Tongue (tissue), 1 donor: ENCODE measurements at regions not wholly inside any gene's neighbourhood (a gene's known extent, or its start where the extent isn't known, plus 50 kb on each side); places are given as distances from the start of the nearest gene placed in this dataset.
"Not testable (repeated sequence)": the region's sequence is repeated elsewhere in the genome, so short reads cannot be mapped to it uniquely, and the experiment has no call there.

Experiments
- DNase-seq: peaks from one replicate; pipeline ENCODE4 v3.0.0-alpha.2; 2015

DNA sequence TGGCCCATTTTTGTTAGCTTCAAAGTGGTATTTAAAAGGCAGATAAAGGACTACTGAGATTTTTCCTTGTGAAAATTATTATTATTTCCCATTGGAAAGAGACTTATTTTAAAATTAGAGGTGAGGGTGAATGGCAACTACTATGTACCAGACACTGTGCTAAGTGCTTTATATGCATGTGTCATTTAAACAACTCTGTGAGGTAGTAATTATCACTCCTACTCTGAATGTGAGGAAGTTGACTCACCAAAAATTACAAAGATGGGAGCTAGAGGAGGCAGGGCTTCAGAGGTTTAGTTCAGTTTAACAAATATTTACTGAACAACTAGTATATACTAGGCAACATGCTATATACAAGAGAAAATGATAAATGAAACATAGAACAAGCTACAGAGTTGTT, 78.2 kb downstream of the MSL3 start:
- DNase-seq, result no peak

DNA sequence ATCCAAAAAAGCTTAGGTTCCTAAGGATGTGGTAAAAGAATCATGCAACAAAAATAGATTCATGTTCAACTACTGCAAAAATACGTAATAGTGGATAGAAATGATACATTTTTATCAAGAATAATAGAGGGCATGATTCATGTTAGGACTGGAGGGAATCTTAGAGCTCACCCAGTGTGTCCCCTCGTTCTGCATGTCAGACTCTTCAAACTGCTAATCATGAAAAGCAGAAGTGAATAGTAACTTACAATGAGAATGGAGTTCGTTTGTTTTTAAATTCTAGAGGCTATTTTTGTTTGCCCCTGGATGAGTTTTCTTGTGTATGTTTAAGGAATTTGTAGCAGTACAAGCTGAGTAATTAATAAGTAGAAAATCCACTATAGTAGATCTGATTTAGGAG, 79.4 kb downstream of the MSL3 start:
- DNase-seq, result no peak

DNA sequence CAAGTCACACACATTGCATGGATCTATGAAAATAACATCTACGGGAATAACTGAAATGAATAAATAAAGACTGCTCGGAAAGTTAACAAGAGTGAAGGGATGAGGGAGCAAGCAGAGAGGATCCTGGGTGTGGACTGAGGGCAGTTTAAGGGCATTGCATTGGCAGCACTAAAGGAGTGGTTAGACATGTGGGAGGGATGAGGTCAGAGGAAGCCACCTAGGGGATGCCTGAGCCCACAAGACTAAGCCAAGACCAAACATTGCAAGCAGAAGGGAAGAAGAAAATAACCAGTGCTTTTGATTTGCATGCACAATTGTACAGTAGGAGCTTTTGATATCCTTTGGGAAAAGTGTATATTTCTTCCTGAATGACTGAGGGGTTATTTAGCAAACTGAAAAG, 106.1 kb downstream of the MSL3 start:
- DNase-seq, result no peak

DNA sequence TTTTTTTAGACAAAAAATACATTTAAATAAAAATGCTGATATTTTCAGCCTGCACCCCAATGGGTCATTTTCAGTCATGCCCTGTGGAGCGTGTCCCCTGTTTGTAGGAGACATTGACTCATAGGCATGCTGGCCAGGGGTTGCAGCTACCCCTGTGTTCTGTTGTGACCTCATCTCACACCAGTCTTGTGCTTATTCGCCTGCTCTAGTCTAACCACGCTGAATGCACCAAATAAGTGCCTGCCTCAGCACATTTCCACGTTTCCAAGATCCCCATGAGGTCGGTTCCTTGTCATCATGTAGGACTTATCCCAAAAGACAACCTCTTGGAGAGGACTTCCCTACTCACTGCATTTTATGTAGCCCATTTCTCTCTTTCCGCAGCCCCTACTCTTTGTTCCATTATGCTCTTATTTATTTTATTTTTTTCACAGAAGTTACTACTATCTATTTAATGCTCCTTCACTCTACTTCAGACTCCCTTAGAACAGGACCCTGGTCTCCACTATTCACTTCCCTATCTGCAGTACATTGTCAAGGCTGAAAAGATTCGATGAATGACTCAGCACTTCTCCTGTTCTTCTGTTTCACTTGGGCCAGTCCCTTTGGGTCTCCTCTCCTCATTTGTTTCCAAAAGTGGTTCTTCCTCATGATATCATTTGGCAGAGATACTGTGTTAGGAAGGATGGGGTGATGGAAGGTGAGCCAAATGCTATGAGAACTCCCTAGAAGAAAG, 109.7 kb downstream of the MSL3 start:
- DNase-seq, result no peak

DNA sequence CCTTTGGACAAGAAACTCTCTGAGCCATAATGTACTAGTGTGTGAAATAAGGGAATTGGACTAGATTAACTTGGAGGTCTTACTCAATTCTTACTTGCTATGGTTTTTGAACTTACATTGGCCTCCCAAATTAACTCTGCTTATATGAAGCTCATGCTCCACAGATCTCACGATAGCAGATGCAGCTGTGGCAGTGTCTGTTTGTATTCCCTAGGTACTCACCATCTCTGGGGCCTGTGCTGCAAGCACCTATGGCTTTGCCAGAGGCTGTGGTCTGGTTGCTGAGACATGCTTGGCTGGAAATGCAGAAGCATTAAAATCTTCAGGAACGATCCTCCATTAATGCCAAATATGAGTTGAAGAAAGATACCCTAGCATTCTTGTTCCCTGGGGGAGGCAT, 112.8 kb downstream of the MSL3 start:
- DNase-seq, result no peak

DNA sequence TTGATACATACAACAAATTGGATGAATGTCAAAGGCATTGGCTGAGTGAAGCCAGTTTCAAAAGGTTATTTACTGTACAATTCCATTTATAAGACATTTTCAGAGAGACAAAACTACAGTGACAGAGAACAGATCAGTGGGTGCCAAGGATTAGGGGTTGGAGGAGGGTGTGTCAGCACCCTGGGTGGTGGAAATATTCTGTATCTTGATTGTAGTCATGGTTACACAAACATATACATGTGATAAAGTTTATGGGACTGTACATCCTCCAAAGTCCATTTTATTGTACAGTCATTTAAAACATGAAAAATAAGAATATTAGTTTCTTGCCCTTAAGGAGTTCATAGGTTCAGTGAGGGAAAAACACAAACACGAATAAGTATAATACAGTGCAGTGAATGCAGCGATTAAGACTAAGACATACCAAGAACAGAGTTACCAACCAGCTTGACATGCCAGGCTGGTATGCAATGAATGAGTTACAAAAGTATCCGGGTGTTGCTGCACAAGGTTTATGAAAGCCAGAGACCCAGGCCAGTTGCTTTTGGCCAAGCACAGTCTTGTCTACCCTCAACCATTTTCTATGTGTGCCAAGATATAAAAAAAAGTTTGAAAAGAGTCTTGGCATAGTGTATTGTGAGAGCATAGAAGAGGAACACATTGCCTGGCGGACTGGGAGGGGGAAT, 123.6 kb downstream of the MSL3 start:
- no peak for DNase-seq

DNA sequence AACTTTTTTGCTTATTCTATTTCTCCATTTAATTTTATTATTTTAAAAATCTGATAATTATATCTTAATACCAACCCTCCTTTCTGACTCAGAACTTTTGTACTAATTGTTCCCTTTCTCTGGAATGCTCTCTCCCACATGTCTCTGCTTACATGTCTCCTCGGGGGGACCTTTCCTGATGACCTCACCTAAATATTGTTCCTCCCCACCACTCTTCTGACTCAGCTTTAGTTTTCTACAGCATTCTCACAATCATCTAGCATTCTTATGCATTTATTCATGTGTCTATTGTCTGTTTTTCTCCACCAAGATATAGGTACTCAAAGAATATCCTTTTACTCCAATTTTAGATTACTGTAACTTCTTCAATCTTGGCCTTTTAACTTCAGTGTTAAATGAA, 128.7 kb downstream of the MSL3 start:
- DNase-seq, result no peak

DNA sequence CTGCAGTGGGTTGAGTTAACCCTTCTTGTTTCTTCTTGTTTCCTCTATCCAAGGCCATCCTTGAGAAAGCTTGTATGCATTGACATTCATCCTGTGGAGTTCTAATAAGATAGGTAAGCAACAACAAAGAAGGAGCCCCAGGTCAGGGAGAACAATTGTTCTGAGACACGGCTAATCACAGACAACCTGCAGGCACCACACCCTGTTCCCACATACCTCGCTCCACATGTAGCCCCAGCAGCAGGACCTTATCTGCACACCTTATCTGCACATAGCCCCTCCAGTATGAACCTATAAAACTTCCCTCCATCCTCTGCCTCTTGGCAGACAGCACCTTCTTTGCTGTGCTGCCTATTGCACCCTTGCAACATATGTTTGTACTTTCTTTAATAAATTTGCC, 129.1 kb downstream of the MSL3 start:
- no peak for DNase-seq

DNA sequence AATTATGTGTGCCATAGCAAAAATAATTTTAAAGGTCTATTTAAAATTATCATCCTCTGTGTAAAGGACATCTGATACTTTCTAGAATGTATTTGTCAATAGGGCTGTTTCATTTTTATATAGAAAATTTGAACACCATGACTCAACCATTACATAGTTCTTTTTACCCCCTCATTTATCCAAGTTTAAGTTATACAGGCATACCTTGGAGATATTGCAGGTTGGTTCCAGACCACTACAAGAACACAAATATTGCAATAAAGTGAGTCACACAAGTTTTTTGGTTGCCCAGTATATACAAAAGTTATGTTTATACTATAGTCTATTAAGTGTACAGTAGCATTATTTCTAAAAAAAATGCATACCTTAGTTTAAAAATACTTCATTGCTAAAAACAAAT, 130.4 kb downstream of the MSL3 start:
- DNase-seq, result no peak

DNA sequence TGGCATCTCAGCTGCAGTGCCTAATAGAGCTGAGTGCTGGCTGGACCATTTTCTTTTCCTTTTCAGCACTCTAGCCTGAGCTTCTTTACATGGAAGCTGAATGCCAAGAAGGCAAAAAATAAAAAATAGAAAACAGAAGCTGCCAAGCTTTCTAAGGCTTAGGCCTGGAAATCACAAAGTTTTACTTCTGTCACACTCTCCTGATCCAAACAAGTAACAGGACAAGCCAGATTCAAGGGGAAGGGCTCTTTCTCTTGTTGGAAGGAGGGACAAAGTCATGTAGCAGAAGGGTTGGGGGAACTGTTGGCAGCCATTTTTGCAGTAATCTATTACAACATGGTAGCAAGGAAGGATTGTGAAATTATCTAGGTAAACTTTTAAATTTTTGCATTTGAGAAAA, 131.8 kb downstream of the MSL3 start:
- DNase-seq, result no peak

DNA sequence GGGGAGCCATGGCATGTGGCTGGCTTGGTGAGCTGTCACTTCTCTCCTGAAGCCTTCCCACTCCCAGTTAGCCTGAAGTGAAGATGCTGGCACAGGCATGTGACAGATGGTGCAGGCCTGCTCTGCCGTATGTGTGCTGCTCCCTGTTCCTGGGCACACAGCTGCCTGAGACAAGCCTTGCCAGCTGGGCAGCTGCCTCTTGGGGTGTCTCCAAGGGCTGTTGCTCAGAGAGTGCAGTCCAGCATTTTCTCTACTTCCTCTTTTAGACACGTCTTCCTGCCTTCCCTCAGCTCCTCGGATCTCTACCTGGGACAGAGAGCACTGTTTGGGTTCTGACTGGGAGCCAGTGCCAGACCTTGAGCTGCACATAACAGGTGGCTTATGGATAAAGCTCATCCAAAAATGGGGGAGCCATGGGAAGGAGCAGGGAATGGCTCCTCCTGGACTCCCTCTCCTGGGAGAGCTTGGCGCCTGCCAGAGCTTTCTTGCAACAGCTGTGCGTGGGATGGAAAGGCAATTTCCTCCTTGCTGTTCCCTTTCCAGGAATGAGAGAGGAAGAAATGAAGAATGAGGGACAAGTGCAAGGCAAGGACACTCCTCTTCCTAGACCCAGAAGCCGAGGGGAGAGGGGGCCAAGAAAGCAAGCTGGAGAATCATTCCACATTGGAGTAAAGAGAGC, 132.9 kb downstream of the MSL3 start:
- DNase-seq, result peak; percentile 88

DNA sequence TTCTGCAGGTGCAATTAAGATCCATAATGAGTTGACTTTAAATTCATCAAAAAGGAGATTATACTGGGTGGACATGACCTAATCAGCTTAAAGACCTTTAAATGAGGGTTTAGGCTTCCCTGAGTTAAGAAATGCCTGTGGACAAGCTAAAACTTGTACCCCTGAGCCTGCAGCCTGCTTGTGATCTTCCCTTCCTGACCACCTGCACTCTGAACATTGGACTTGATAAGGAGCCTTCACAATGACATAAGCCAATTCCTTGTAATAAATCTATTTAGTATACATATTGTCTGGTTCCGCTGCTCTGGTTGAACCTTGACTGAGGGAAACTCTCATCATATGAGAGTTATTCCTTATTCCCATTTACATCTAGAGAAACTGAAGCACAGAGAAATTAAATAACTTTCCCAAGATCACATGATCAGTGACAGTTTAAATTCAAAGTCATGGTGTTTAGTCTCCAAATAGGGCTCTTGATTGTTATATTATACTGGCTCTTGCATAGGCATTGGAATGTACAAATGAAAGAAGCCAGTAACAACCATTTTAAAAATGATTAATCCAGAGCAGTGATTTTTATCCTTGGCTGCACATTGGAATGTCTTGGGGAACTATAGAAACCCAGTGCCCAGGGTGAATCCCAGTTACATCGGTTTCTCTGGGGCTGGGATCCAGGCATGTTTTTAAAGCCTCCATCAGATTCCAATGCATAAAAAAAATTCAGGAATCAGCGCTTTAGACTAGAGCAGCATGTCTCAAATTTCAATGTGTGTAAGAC, 136.1 kb downstream of the MSL3 start:
- no peak for DNase-seq

DNA sequence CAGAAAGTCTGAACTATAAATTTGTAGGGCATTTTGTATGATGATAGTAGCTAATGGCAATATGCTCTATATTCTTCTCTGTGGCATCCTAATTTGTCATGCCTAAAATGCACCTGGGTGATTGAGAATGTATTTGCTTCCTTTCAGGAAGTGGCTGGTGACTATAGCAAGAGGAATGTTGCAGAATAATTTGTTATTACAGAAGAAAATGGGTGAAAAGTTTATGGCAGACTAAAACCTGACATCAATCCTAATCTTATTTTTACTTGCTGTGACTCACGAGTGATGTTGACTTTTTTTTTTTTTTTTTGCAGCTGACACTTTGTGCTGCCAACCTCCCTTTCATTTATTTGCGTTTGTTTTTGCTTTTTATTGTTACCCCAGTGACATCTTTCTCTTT, 141.1 kb downstream of the MSL3 start:
- DNase-seq, result no peak

DNA sequence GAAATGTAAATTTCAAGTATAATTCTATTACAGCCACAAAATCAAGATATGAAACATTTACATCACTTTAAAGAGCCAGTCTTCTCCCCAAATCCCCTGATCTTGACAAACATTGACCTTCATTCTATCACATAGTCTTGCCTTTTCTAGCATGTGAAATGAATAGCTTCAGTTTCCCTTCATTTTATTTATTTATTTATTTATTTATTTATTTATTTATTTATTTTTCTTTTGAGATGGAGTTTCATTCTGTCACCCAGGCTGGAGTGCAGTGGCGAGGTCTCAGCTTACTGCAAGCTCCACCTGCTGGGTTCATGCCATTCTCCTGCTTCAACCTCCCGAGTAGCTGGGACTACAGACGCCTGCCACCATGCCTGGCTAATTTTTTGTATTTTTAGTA, 147.9 kb downstream of the MSL3 start:
- DNase-seq, result not testable (repeated sequence)

DNA sequence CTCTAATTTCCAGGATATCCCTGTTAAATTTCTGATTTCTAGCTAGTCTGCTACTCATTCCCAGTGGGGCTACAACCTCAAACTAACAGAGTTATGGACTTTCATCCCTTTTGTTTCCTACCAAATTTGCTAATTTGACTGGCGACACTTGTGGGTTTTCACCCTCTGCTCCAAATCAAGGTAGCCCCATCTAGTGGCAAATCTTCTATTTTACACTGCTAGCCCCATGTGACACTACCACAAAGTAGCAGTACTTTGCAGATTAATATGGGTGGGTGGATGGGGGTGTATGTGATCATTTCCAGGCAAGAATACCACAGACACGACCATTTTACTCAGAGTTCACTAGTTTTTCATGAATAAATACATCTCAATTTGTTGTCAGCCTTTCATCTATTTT, 150.3 kb downstream of the MSL3 start:
- peak; percentile 1 for DNase-seq

DNA sequence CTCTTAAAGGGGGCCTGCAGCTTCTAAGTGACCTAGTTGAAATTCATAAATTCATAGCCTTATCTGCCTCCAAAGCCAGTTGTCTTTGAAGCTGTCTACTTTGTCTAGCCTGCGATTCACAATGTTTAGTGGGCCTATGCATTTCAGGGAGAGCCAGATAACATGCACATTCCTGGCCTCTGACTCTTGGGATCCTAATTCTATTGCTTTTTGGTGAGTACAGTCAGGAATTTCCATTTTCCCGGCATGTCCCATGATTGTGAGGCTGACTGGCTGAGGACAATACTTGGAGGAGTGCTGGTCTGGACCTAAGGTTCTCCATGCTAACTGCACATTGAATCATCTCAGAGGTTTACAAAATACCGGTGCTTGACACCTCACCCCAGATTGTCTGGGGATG, 155.0 kb downstream of the MSL3 start:
- DNase-seq, result no peak

DNA sequence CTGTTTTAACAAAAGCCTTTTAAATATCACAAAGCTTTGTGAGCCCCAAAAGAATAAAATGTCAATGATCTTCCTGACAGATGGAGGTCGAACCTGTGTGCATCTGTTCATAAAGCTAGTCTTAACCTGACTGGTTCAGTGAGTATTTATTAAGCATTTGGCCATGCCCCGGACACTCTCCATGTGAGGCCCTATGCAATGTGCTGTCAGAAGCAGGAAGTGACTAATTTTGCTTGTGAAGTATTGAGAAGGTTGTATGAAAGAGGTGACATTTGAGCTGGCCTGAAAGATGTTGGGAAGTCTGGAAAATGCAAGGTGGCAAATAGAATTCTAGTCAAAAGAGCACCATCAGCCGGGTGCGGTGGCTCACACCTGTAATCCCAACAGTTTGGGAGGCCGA, 171.4 kb downstream of the MSL3 start:
- DNase-seq, result peak; percentile 8

DNA sequence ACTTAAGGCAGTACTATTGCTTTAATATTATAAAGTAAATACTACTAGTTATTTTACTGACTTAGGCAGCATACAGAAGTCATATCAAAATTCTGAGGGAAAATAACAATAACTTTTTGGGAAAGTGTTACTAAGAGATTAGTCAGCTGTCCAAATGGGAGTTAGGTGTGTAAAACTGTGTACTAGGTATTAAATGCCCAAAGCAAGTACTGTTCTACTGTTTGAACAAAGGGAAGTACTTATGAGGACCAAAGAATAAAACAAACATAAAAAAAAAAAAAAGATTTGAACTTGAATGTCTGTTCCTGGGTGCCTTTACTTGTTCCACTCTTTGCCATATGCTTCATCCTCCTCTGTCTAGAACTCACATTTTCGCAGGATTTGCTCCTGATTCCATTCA, 174.4 kb downstream of the MSL3 start:
- DNase-seq, result no peak

DNA sequence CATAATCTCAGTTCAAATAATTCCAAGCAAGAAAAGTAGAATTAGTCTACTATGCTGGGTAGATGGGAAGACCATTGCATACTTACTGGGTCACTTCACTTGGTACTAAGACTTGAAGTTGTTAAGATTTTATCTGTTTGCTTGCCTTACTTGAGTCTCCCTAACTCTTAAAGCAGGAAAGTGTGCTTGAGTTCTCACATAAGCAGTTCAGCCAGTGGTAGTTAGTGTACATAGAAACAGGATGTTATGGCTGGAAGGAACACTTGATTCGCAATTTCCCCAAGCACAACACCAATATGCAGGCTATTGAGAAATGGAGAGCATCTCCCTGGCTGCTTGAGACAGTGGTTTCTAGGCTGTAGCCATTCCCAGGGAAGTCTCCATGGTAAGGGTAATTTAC, 176.1 kb downstream of the MSL3 start:
- DNase-seq, result no peak

DNA sequence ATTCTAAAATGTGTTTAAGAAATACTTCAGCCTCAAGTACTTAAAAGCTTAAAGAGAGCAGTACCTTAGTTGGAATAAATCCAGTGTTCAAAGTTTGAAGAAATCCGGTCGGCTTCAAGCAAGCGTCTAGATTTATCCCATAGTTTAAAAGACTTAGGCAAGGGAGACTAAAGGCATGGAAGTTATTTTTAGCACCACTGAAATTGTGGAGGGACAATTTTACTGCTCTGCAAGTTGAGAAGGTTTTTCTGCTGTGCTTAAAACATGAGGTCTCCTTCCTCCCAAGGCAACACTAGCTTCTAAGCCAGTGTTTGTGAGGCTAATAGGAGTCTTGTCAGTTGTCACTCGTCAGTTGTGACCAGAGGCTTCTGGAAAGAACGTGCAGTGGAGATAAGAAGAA, 183.5 kb downstream of the MSL3 start:
- no peak for DNase-seq

DNA sequence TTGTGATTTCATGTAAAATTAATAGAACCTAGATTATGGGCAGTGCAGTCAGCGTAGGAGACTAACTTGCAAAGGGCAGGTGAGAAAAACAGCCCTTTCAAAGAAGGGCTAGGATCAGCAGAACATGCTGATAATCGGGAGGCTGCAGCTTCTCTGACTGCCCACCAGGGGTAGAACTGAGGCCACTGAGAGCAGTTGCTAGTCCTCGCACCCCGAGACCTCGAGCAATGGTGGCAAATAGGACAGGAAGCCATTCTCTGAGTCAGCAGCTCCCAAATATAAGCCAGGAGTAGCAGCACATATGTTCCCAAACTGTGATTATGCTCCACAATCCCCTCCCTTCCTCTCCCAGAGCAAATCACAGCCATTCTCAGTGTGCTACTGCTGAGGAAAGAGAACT, 186.5 kb downstream of the MSL3 start:
- no peak for DNase-seq

DNA sequence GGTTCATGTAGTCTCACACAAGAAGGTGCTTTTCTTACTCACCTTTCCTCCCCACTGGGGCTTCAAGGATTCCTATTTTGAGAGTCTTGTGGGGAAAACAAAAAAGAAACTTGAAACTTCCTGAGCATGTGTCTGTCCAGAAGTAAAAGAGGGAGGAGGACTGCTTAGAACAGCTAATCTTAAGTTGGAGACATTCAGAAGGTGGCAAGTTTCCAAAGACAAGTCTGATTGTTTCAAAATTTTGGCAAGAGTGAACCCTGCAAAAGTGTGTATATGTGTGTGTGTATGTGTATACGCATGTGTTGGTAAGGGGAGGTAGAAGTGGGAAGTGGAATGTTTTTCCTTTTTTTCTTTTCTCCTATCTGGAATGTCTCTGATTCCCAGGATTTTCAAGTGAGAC, 189.0 kb upstream of the FRMPD4 start:
- DNase-seq, result no peak

DNA sequence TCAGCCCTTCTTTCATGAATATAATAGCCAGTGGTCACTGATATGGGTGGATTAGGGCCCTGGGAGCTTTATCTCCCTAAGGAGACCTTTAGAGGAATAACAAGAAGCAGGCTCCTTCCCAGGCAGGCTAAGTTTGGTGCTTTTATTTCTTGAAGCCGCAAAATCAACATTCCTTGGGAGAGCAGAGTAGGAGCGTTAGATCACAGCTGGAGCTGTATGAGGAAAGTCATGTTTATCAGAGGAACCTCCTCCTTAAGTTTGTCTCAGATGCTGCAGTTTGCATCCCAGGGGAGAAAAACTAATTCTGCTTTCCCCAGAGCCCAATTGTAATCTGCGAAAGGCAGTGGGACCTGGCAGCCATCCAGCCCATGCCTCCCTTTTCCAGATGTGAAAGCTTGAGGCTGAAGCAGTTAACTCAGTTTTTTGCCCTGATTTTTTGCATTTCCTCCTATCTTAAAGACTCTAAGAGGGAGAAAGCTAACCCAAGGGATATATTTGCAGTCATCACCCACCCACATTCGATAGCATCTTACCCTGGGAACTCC, 186.0 kb upstream of the FRMPD4 start:
- DNase-seq, result no peak
